Ectodermal cell (in vitro differentiated cells): ENCODE measurements at regions not wholly inside any gene's neighbourhood (a gene's known extent, or its start where the extent isn't known, plus 50 kb on each side); places are given as distances from the start of the nearest gene placed in this dataset.

Source experiments
- H3K27ac ChIP-seq: 2 replicates; pipeline ENCODE4 v1.7.0; 2013; ENCODE audit warnings: mild to moderate bottlenecking, low read depth, low read length; ENCODE audit not compliant: insufficient read depth, poor library complexity, severe bottlenecking
- H3K27me3 ChIP-seq: 2 replicates; pipeline ENCODE4 v1.7.0; 2013; ENCODE audit warnings: mild to moderate bottlenecking, low read length; ENCODE audit not compliant: insufficient read depth, control insufficient read depth, poor library complexity, severe bottlenecking
- H3K36me3 ChIP-seq: one replicate; pipeline ENCODE4 v1.7.0; 2013; ENCODE audit warnings: low read length; ENCODE audit not compliant: control insufficient read depth, insufficient read depth
- H3K4me1 ChIP-seq: one replicate; pipeline ENCODE4 v1.7.0; 2013; ENCODE audit warnings: low read length; ENCODE audit not compliant: control insufficient read depth, insufficient read depth
- H3K4me3 ChIP-seq: 2 replicates; pipeline ENCODE4 v1.7.0; 2013; ENCODE audit warnings: low read depth, low read length, control low read depth; ENCODE audit not compliant: insufficient read depth
- H3K9me3 ChIP-seq: 2 replicates; pipeline ENCODE4 v1.7.0; 2013; ENCODE audit warnings: mild to moderate bottlenecking, low read length, moderate library complexity; ENCODE audit not compliant: control insufficient read depth
- WGBS, 2 experiments: methylation state at CpG; one replicate each; pipeline ENCODE4 v1.1.7; 2013; ENCODE audit warnings: missing lambda C conversion rate in 2 of 2; 5-methylcytosine and 5-hydroxymethylcytosine counted together

- no peak overlapping the region for H3K4me3 ChIP-seq
- no peak overlapping the region for H3K27ac ChIP-seq
- WGBS, 2 experiments: 92 to 95% methylated on average over 4 of the region's 4 CpGs
- no peaks in the 10 kb centered on the region for H3K27me3 ChIP-seq
- H3K4me1 ChIP-seq: no peaks in the 10 kb centered on the region
- H3K9me3 ChIP-seq: no peaks in the 10 kb centered on the region
- H3K36me3 ChIP-seq: no peaks in the 10 kb centered on the region
Measured at GRCh38 chr2:238646281-238646680, 201.6 kb upstream of the TWIST2 start.

GRCh38 chr2:238646803-238647202 lies 201.1 kb upstream of the TWIST2 start:
- no peak overlapping the region for H3K27ac ChIP-seq
- no peaks in the 10 kb centered on the region for H3K27me3 ChIP-seq
- no peaks in the 10 kb centered on the region for H3K4me1 ChIP-seq
- H3K4me3 ChIP-seq: no peak overlapping the region
- H3K36me3 ChIP-seq: no peaks in the 10 kb centered on the region
- no peaks in the 10 kb centered on the region for H3K9me3 ChIP-seq
- 91 to 94% methylated on average over 4 of the region's 4 CpGs for WGBS, 2 experiments

DNA sequence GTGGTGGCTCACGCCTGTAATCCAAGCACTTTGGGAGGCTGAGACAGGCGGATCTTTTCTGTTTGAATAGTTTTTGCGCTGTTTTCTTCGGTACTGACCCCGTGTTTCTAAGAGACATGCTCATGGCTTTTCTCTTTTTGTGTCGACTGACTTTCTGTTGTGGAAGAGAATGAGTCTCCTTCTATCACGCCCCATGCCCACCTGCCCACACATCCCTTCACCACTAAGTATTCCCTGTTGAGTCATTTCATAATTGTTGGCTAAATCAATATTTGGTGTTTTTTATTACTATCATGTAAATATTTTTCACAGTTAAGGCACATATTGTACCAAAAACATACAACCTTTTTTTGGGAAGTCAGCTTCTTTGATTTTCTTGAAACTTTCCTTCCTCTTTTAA lies 198.8 kb upstream of the TWIST2 start:
- no peaks in the 10 kb centered on the region for H3K4me1 ChIP-seq
- no peaks in the 10 kb centered on the region for H3K9me3 ChIP-seq
- H3K4me3 ChIP-seq: no peak overlapping the region
- 85 to 90% methylated on average over 7 of the region's 7 CpGs for WGBS, 2 experiments
- no peaks in the 10 kb centered on the region for H3K36me3 ChIP-seq
- H3K27me3 ChIP-seq: no peaks in the 10 kb centered on the region
- no peak overlapping the region for H3K27ac ChIP-seq

- Histone ChIP-seq H3K4me1 (no peaks in the 10 kb centered on the region), H3K9me3 (no peaks in the 10 kb centered on the region), H3K27me3 (no peaks in the 10 kb centered on the region), H3K36me3 (no peaks in the 10 kb centered on the region), H3K27ac (no peak overlapping the region), H3K4me3 (no peak overlapping the region)
- WGBS, 2 experiments: 92 to 95% methylated on average over 10 of the region's 10 CpGs
Measured at GRCh38 chr2:238649936-238650518, 197.9 kb upstream of the TWIST2 start.

DNA sequence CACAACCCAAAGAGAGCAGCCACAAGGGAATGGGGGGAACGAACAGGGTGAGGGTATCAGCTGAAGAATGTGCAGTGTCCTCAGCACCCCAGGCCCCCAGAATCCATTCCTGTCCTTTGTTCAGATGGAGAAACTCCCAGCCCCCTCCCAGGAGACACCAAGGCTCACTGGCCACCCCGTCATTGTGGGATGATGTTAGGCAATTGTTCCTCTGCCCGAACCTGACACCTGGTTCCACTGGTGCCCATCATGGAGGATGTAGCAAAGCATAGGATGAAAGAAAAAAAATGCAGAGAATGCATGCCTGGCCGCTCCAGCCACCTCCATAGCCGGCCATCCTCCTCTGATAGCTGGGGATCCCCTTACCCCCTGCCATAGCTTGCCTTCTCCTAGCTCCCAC lies 197.3 kb upstream of the TWIST2 start:
- H3K27ac ChIP-seq: no peak overlapping the region
- no peaks in the 10 kb centered on the region for H3K36me3 ChIP-seq
- H3K4me3 ChIP-seq: no peak overlapping the region
- H3K27me3 ChIP-seq: no peaks in the 10 kb centered on the region
- H3K9me3 ChIP-seq: no peaks in the 10 kb centered on the region
- 81 to 82% methylated on average over 5 of the region's 5 CpGs for WGBS, 2 experiments
- H3K4me1 ChIP-seq: no peaks in the 10 kb centered on the region

DNA sequence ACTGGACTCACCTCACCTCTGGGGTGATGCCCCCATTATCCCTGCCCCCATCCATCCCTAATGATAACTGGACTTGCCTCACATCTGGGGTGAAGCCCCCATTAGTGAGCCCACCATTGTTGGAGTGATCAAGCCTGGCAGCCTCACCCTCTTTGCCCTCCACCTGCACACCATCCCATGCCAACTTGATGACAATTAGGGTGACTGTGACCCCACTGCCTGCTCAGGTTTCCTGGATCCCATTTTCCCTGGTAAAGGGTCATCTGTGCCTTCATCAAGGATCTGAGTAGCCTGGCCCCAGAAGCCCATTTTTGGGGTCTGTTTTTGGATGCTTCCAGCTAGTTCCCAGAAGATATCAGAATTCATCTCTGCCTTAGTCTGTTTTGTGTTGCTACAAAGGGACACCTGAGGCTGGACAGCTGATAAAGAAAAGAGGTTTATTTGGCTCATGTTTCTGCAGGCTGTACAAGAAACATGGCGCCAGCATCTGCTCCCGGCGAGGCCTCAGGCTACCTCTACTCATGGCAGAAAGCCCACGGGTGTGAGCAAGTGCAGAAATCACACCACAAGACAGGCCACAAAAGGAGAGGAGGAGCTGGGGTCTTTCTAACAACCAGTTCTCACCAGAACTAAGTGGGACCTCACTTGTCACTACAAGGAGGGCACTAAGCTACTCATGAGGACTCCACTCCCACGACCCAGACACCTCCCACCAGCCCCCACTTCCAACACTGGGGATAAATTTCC lies 196.4 kb upstream of the TWIST2 start:
- Histone ChIP-seq H3K27me3 (no peaks in the 10 kb centered on the region), H3K27ac (no peak overlapping the region), H3K36me3 (no peaks in the 10 kb centered on the region), H3K9me3 (no peaks in the 10 kb centered on the region), H3K4me1 (no peaks in the 10 kb centered on the region), H3K4me3 (no peak overlapping the region)
- WGBS, 2 experiments: 77 to 81% methylated on average over 5 of the region's 5 CpGs

GRCh38 chr2:238652053-238652770 lies 195.7 kb upstream of the TWIST2 start:
- no peaks in the 10 kb centered on the region for H3K27me3 ChIP-seq
- WGBS, 2 experiments: 94 to 95% methylated on average over 15 of the region's 15 CpGs
- H3K4me1 ChIP-seq: no peaks in the 10 kb centered on the region
- no peaks in the 10 kb centered on the region for H3K36me3 ChIP-seq
- H3K4me3 ChIP-seq: no peak overlapping the region
- no peak overlapping the region for H3K27ac ChIP-seq
- H3K9me3 ChIP-seq: no peaks in the 10 kb centered on the region

GRCh38 chr2:238652771-238653157 lies 195.1 kb upstream of the TWIST2 start:
- H3K4me3 ChIP-seq: no peak overlapping the region
- no peaks in the 10 kb centered on the region for H3K36me3 ChIP-seq
- no peaks in the 10 kb centered on the region for H3K9me3 ChIP-seq
- no peaks in the 10 kb centered on the region for H3K4me1 ChIP-seq
- no peaks in the 10 kb centered on the region for H3K27me3 ChIP-seq
- no peak overlapping the region for H3K27ac ChIP-seq
- 92 to 98% methylated on average over 7 of the region's 13 CpGs for WGBS, 2 experiments

- H3K36me3 ChIP-seq: no peaks in the 10 kb centered on the region
- no peak overlapping the region for H3K27ac ChIP-seq
- no peak overlapping the region for H3K4me3 ChIP-seq
- no peaks in the 10 kb centered on the region for H3K4me1 ChIP-seq
- WGBS, 2 experiments: 86 to 87% methylated on average over 13 of the region's 13 CpGs
- no peaks in the 10 kb centered on the region for H3K27me3 ChIP-seq
- no peaks in the 10 kb centered on the region for H3K9me3 ChIP-seq
Measured at GRCh38 chr2:238653431-238654109, 194.3 kb upstream of the TWIST2 start.
